H1 (cell line): ENCODE measurements at regions not wholly inside any gene's neighbourhood (a gene's known extent, or its start where the extent isn't known, plus 50 kb on each side); places are given as distances from the start of the nearest gene placed in this dataset.

ENCODE experiments used
- CTCF ChIA-PET: fragments of 300-600 bp; sonication (Branson Sonifier 250); formaldehyde crosslinking; loops from one replicate; lab custom pipeline; 2021; ENCODE audit not compliant: partially characterized antibody; lab: Charles Lee
- POLR2A ChIA-PET: fragments of 300-600 bp; sonication (Branson Sonifier 250); formaldehyde crosslinking; loops from one replicate; lab custom pipeline; 2021; ENCODE audit warnings: inconsistent platforms; ENCODE audit not compliant: partially characterized antibody; lab: Charles Lee
- DNase-seq, 2 experiments: peaks; one replicate each; pipeline versions ENCODE4 v3.0.0 to v3.0.0-alpha.2; 2010 to 2022; ENCODE audit warnings: low spot score in 2 of 2, low read depth in 1 of 2, mixed read lengths in 1 of 2
- FAIRE-seq: peaks from 2 replicates; lab custom pipeline; 2011; peaks lifted over from hg19 to GRCh38; lab: Jason Lieb, UNC
- H2AFZ ChIP-seq: 2 replicates; pipeline ENCODE4 v1.8.1; 2012; ENCODE audit warnings: low read length, inconsistent platforms
- H2AK5ac ChIP-seq: 2 replicates; pipeline ENCODE4 v1.6.1; 2013; ENCODE audit warnings: low read depth, low read length
- H2BK120ac ChIP-seq: replicated peaks from 2 replicates; pipeline ENCODE3; 2013; ENCODE audit warnings: low read depth, low read length, inconsistent platforms
- H2BK12ac ChIP-seq: 2 replicates; pipeline ENCODE4 v1.6.1; 2013; ENCODE audit warnings: low read depth, low read length
- H2BK15ac ChIP-seq: 2 replicates; pipeline ENCODE4 v1.6.1; 2013; ENCODE audit warnings: low read length
- H2BK20ac ChIP-seq: 2 replicates; pipeline ENCODE4 v1.6.1; 2013; ENCODE audit warnings: low read length
- H2BK5ac ChIP-seq: 2 replicates; pipeline ENCODE4 v1.6.1; 2013; ENCODE audit warnings: low read depth, low read length
- H3K14ac ChIP-seq: 2 replicates; pipeline ENCODE4 v1.6.1; 2013; ENCODE audit warnings: inconsistent platforms; ENCODE audit not compliant: insufficient read length
- H3K18ac ChIP-seq: 2 replicates; pipeline ENCODE4 v1.6.1; 2013; ENCODE audit warnings: low read length; ENCODE audit errors: extremely low read depth
- H3K23ac ChIP-seq: 2 replicates; pipeline ENCODE4 v1.6.1; 2013; ENCODE audit warnings: inconsistent platforms; ENCODE audit not compliant: insufficient read length
- H3K23me2 ChIP-seq: 2 replicates; pipeline ENCODE4 v1.6.1; 2013; ENCODE audit warnings: low read depth, low read length
- H3K27ac ChIP-seq: 2 replicates; pipeline ENCODE4 v1.6.1; 2011; ENCODE audit warnings: low read depth, low read length, inconsistent platforms
- H3K27me3 ChIP-seq, 4 experiments: replicated peaks in 1 of 4; 1 replicate in 1 of 4; 2 replicates in 3 of 4; pipeline versions ENCODE4 v1.6.1 to v1.8.1; 2011 to 2013; ENCODE audit warnings: low read length in 3 of 4, mild to moderate bottlenecking in 3 of 4, inconsistent platforms in 2 of 4, mixed read lengths in 2 of 4, moderate library complexity in 1 of 4; ENCODE audit not compliant: control insufficient read depth in 3 of 4, insufficient read depth in 3 of 4; ENCODE audit errors: extremely low read depth in 1 of 4
- H3K36me3 ChIP-seq, 4 experiments: 2 replicates each; pipeline versions ENCODE4 v1.6.1 to v1.8.1; 2011 to 2013; ENCODE audit warnings: mild to moderate bottlenecking in 4 of 4, low read length in 3 of 4, moderate library complexity in 2 of 4, control low read depth in 1 of 4, inconsistent platforms in 1 of 4; ENCODE audit not compliant: insufficient read depth in 4 of 4, control insufficient read depth in 2 of 4
- H3K4ac ChIP-seq: replicated peaks from 2 replicates; pipeline ENCODE3; 2013; ENCODE audit warnings: low read length, low read depth, mixed read lengths, inconsistent platforms; ENCODE audit not compliant: insufficient read length
- H3K4me1 ChIP-seq, 4 experiments: replicated peaks in 1 of 4; 1 replicate in 1 of 4; 2 replicates in 3 of 4; pipeline versions ENCODE4 v1.6.1 to v1.8.1; 2011 to 2013; ENCODE audit warnings: low read length in 3 of 4, inconsistent platforms in 2 of 4, mixed read lengths in 1 of 4; ENCODE audit not compliant: insufficient read depth in 4 of 4, control insufficient read depth in 3 of 4
- H3K4me2 ChIP-seq, 2 experiments: 2 replicates each; pipeline versions ENCODE4 v1.6.1 to v1.8.1; 2011 to 2013; ENCODE audit warnings: low read depth in 2 of 2, low read length in 2 of 2, control low read depth in 1 of 2, inconsistent platforms in 1 of 2, mild to moderate bottlenecking in 1 of 2; ENCODE audit not compliant: insufficient read depth in 1 of 2
- H3K4me3 ChIP-seq, 4 experiments: fragments of 200-600, 300-600 bp in 1 of 4; sonication (generic), shearing (Covaris generic), sonication (Bioruptor Twin) in 1 of 4; 2 replicates each; pipeline versions ENCODE4 v1.5.1 to v1.8.1; 2011 to 2016; ENCODE audit warnings: low read length in 4 of 4, low read depth in 3 of 4, control low read depth in 2 of 4, inconsistent platforms in 2 of 4, mild to moderate bottlenecking in 2 of 4, mixed read lengths in 1 of 4, moderate library complexity in 1 of 4; ENCODE audit not compliant: insufficient read depth in 2 of 4; ENCODE audit errors: extremely low read depth in 1 of 4
- H3K56ac ChIP-seq: replicated peaks from 2 replicates; pipeline ENCODE3; 2013; ENCODE audit warnings: low read depth, mild to moderate bottlenecking, mixed read lengths, low read length, inconsistent platforms; ENCODE audit not compliant: insufficient read length
- H3K79me1 ChIP-seq: 2 replicates; pipeline ENCODE4 v1.6.1; 2013; ENCODE audit warnings: low read depth, low read length, control low read depth
- H3K79me2 ChIP-seq, 2 experiments: 2 replicates each; pipeline versions ENCODE4 v1.6.1 to v1.8.1; 2012 to 2013; ENCODE audit warnings: low read length in 2 of 2, mild to moderate bottlenecking in 2 of 2, inconsistent platforms in 1 of 2; ENCODE audit not compliant: insufficient read depth in 2 of 2, control insufficient read depth in 1 of 2
- H3K9ac ChIP-seq, 4 experiments: replicated peaks in 1 of 4; 1 replicate in 1 of 4; 2 replicates in 3 of 4; pipeline versions ENCODE4 v1.6.1 to v1.8.1; 2011 to 2013; ENCODE audit warnings: low read depth in 3 of 4, low read length in 3 of 4, control low read depth in 2 of 4, mild to moderate bottlenecking in 2 of 4, moderate library complexity in 2 of 4, inconsistent platforms in 1 of 4; ENCODE audit errors: extremely low read depth in 1 of 4
- H3K9me3 ChIP-seq, 2 experiments: 2 replicates each; pipeline versions ENCODE4 v1.6.1 to v1.8.1; 2012 to 2013; ENCODE audit warnings: mild to moderate bottlenecking in 2 of 2, moderate library complexity in 2 of 2, control low read depth in 1 of 2, inconsistent platforms in 1 of 2, low read depth in 1 of 2, low read length in 1 of 2, mixed read lengths in 1 of 2; ENCODE audit not compliant: insufficient read depth in 2 of 2
- H4K20me1 ChIP-seq, 2 experiments: replicated peaks in 1 of 2; 2 replicates each; pipeline versions ENCODE3 to v1.8.1; 2011 to 2013; ENCODE audit warnings: inconsistent platforms in 2 of 2, low read length in 2 of 2, mild to moderate bottlenecking in 1 of 2; ENCODE audit not compliant: insufficient read depth in 2 of 2, control insufficient read depth in 1 of 2
- H4K5ac ChIP-seq: 2 replicates; pipeline ENCODE4 v1.6.1; 2013; ENCODE audit warnings: low read length, low read depth, mixed read lengths, inconsistent platforms; ENCODE audit not compliant: insufficient read length
- H4K8ac ChIP-seq: 2 replicates; pipeline ENCODE4 v1.8.0; 2013; ENCODE audit warnings: mild to moderate bottlenecking, moderate library complexity, low read length, inconsistent platforms; ENCODE audit not compliant: insufficient read depth; ENCODE audit errors: extremely low read depth
- H4K91ac ChIP-seq: replicated peaks from 2 replicates; pipeline ENCODE3; 2013; ENCODE audit warnings: low read length, mixed read lengths, inconsistent platforms; ENCODE audit not compliant: insufficient read length
- ASH2L ChIP-seq: fragments of 200-600, 300-600 bp; sonication (generic); IDR thresholded peaks from one replicate; pipeline ENCODE4 v1.7.1; 2017; ENCODE audit warnings: low read length
- BACH1 ChIP-seq: IDR thresholded peaks from 2 replicates; pipeline ENCODE4 v1.6.1; 2012; ENCODE audit warnings: low read length, improper control_type of control experiment
- E2F6 ChIP-seq: IDR thresholded peaks from 2 replicates; pipeline ENCODE4 v1.6.1; 2012; ENCODE audit warnings: inconsistent platforms
- FOSL1 ChIP-seq: IDR thresholded peaks from 2 replicates; pipeline ENCODE4 v1.6.1; 2011; ENCODE audit warnings: mild to moderate bottlenecking, low read depth, low read length, moderate library complexity; ENCODE audit not compliant: insufficient read depth
- GABPA ChIP-seq: IDR thresholded peaks from 2 replicates; pipeline ENCODE4 v1.6.1; 2011; ENCODE audit warnings: mild to moderate bottlenecking, low read length, moderate library complexity, borderline replicate concordance; ENCODE audit not compliant: insufficient read depth
- HDAC2 ChIP-seq, 2 experiments: fragments of 300-600 bp in 1 of 2; sonication (generic) in 1 of 2; IDR thresholded peaks; 2 replicates each; pipeline ENCODE4 v1.6.1; 2011 to 2012; ENCODE audit warnings: low read depth in 2 of 2, low read length in 2 of 2, mild to moderate bottlenecking in 2 of 2, moderate library complexity in 2 of 2, borderline replicate concordance in 1 of 2, inconsistent platforms in 1 of 2
- KDM5A ChIP-seq: fragments of 200-600 bp; IDR thresholded peaks from 2 replicates; pipeline ENCODE4 v1.7.1; 2012; ENCODE audit warnings: mild to moderate bottlenecking, low read length, inconsistent platforms, mixed read lengths
- NRF1 ChIP-seq: IDR thresholded peaks from 2 replicates; pipeline ENCODE4 v1.6.1; 2011; ENCODE audit warnings: mild to moderate bottlenecking, low read depth, low read length, improper control_type of control experiment
- PHF8 ChIP-seq: fragments of 200-600 bp; sonication (generic); conservative IDR thresholded peaks from 2 replicates; pipeline ENCODE4 v1.7.1; 2012; ENCODE audit warnings: low read depth, mild to moderate bottlenecking, inconsistent platforms, low read length, moderate library complexity
- RBBP5 ChIP-seq: IDR thresholded peaks from 2 replicates; pipeline ENCODE4 v1.7.1; 2012; ENCODE audit warnings: low read depth, mild to moderate bottlenecking, inconsistent platforms, low read length, moderate library complexity, borderline replicate concordance
- RFX5 ChIP-seq: IDR thresholded peaks from 2 replicates; pipeline ENCODE4 v1.6.1; 2011; ENCODE audit warnings: low read depth, low read length, improper control_type of control experiment, borderline replicate concordance
- RXRA ChIP-seq: IDR thresholded peaks from 2 replicates; pipeline ENCODE4 v1.6.1; 2011; ENCODE audit warnings: low read depth, mild to moderate bottlenecking, low read length, moderate library complexity; ENCODE audit not compliant: insufficient read depth
- SRF ChIP-seq: IDR thresholded peaks from 2 replicates; pipeline ENCODE4 v1.6.1; 2011; ENCODE audit warnings: mild to moderate bottlenecking, low read depth, low read length, moderate library complexity
- YY1 ChIP-seq: IDR thresholded peaks from 2 replicates; pipeline ENCODE4 v1.6.1; 2011; ENCODE audit warnings: low read depth, mild to moderate bottlenecking, low read length
- WGBS, 2 experiments: shearing (Covaris generic) in 1 of 2; methylation state at CpG; one replicate each; pipeline versions ENCODE4 v1.1.6 to v1.1.7; 2013 to 2015; ENCODE audit warnings: low lambda C conversion rate in 2 of 2, mixed read lengths in 2 of 2, inconsistent platforms in 1 of 2, low coverage in 1 of 2, missing lambda C conversion rate in 1 of 2; ENCODE audit not compliant: insufficient replicate concordance in 2 of 2, insufficient coverage in 1 of 2, insufficient read length in 1 of 2; ENCODE audit errors: extremely low coverage in 1 of 2, missing lambda C conversion rate in 1 of 2; 5-methylcytosine and 5-hydroxymethylcytosine counted together

GRCh38 chr10:124263726-124264125 is 155.0 kb downstream of the OAT start:
- Histone ChIP-seq H4K91ac (no peak overlapping the region), H3K79me1 (no peaks in the 10 kb centered on the region), H3K4me1 (no peaks in the 10 kb centered on the region; a peak in 1 of 7 replicates), H2AFZ (no peak overlapping the region), H2AK5ac (no peak overlapping the region), H4K5ac (no peak overlapping the region), H3K27me3 (0 out of 7 replicates have a peak, but pooled peaks cover 0 to 2% (median 0%) of the 10 kb centered on the region in 4 experiments), H3K9ac (no peak overlapping the region), H3K36me3 (no peaks in the 10 kb centered on the region), H3K56ac (no peak overlapping the region), H3K23ac (no peak overlapping the region), H2BK15ac (no peak overlapping the region), H2BK5ac (no peak overlapping the region), H2BK20ac (no peak overlapping the region), H3K79me2 (no peaks in the 10 kb centered on the region), H3K4me3 (no peak overlapping the region), H2BK12ac (no peak overlapping the region), H3K4ac (no peak overlapping the region), H3K27ac (no peak overlapping the region), H2BK120ac (no peak overlapping the region), H3K23me2 (no peaks in the 10 kb centered on the region), H3K9me3 (no peaks in the 10 kb centered on the region), H4K8ac (no peak overlapping the region), H3K18ac (no peak overlapping the region), H3K14ac (no peak overlapping the region), H4K20me1 (no peaks in the 10 kb centered on the region), H3K4me2 (no peak overlapping the region)
- DNase-seq (no peak), FAIRE-seq (no peak)
- CTCF ChIA-PET = interaction anchor here (0.7 to 7.3 kb wide), 6 partner anchors 9 to 305 kb away, joined by 3 to 29 read pairs (median 3); no protein-coding TSS in a partner anchor
- POLR2A ChIA-PET = no interaction called here
- 78% methylated on average over 5 of the region's 5 CpGs; no CpG with 5 or more reads in 1 of the 2 experiments for WGBS, 2 experiments
- TF ChIP-seq BACH1 = no peak
- TF ChIP-seq FOSL1 = no peak
- TF ChIP-seq RBBP5 = no peak
- TF ChIP-seq SRF = no peak
- TF ChIP-seq YY1 = no peak
- no peak for TF ChIP-seq GABPA
- no peak for TF ChIP-seq KDM5A
- TF ChIP-seq NRF1 = no peak
- no peak for TF ChIP-seq E2F6
- TF ChIP-seq RFX5 = no peak
- TF ChIP-seq ASH2L = no peak
- no peak for TF ChIP-seq RXRA
- no peak for TF ChIP-seq HDAC2 (IDR thresholded peaks at IDR 0.05; ENCODE audit: borderline replicate concordance in 1 of 2, low read depth in 2 of 2, low read length in 2 of 2)
- TF ChIP-seq PHF8 = no peak
